ENCODE measurements at regions not wholly inside any gene's neighbourhood (a gene's known extent, or its start where the extent isn't known, plus 50 kb on each side); places are given as distances from the start of the nearest gene placed in this dataset.

- no peak for TF ChIP-seq CTCF (IDR thresholded peaks at IDR 0.05)
- no peak for TF ChIP-seq POLR2A (IDR thresholded peaks at IDR 0.05)
Observed at GRCh38 chr9:118640836-118641560, 728.2 kb downstream of the BRINP1 start.
